ENCODE measurements at regions not wholly inside any gene's neighbourhood (a gene's known extent, or its start where the extent isn't known, plus 50 kb on each side); places are given as distances from the start of the nearest gene placed in this dataset.
"Not testable (repeated sequence)": the region's sequence is repeated elsewhere in the genome, so short reads cannot be mapped to it uniquely, and the experiment has no call there.

DNA sequence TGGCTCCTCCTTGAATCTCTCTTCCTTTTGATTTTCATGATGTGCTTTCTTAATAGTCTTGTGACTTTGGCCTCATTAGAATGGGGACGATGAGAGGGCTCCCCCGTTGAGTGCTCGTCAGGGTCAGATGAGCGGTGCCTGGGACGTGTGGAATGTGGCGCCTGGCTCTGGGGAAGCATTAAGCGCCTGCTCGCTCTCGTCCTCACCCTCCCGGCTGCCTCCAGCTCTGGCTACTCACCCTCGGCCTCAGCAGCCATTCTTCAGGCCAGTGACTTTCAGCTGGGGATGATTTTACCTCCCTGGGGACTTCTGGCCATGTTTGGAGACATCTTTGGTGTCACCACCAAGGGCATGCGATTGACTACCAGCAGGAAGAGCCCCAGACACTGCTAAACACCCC, 69.7 kb downstream of the RPS6KA4 start:
- DNase-seq (ENCODE audit: low read depth in 2 of 2), result no peak

DNA sequence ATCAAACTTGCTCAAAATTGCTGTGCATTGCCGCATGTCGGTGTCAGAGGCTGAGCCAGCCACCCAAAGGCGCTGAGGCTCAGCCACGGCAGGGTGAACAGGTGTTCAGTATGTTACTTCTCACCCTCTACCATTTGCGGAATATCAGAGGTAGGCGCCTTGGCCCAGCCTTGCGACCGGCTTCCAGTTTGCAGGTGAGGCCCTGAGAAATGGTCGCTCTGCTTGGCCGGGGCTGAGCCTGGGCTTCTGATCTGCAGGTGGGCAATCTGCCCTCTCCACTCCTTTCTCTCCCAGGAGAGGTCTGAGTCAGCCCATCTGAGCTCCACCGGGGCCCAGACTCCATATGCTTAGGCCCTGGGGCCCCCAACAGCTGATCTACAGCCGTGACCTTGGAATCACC, 71.0 kb downstream of the RPS6KA4 start:
- DNase-seq (ENCODE audit: low read depth in 2 of 2), result no peak

DNA sequence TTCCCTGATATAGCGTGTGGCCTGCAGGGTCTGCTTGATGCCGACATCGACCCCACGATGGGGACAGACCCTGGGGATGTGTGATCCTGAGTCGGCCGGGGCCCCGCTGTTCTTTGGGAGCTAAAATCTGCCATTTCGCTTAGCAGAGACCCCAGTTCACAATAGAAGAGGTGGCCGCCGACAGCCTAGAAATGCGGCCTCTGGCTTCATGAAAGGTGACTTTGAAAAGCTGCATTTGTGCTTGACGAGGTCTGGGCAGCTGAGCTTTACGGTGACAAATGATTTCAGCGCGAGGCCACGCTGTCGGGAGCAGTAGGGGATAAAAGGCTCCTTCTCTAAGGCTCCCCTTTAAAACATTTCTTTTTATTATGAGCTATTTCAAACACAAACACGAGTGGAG, 71.7 kb downstream of the RPS6KA4 start:
- no peak for DNase-seq (ENCODE audit: low read depth in 2 of 2)

DNA sequence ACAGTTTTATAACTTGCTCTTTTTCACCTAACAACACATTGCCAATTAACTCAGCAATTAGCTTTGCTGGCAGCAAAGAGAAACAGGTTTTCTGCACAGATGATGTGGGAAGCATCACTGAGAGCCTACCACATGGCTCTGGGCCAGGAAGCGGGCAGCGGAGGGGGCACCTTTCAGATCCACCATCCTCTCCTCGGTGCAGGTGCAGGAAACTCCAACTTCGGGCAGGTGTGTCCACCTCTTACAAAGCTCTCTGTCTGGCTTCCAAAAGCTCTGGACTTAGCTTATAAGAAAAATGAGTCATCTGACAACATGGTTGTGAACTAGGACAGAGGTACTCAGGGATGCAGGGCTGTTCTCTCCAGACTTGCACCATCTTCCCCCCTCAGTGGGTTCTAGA, 77.0 kb downstream of the RPS6KA4 start:
- no peak for DNase-seq (ENCODE audit: low read depth in 2 of 2)

DNA sequence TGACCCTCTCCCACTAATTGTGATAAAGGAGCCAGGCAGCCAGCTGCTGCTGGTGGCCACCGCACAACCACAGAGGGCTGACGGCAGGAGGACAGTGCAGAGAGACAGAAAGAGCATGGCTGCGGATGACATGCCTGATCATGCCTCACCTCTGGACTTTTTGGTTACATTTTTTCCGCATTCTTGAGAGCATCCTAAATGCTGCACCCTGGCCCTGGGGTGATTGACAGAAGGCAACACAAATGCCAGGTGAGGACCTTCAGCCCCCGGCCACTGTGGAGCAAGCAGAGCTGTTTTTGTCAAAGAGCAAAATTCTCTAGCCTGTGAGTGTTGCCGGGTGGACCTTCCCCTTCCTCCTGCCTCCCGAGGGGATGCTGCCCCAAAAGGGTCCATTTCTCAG, 78.5 kb downstream of the RPS6KA4 start:
- DNase-seq (ENCODE audit: low read depth in 2 of 2), result no peak

DNA sequence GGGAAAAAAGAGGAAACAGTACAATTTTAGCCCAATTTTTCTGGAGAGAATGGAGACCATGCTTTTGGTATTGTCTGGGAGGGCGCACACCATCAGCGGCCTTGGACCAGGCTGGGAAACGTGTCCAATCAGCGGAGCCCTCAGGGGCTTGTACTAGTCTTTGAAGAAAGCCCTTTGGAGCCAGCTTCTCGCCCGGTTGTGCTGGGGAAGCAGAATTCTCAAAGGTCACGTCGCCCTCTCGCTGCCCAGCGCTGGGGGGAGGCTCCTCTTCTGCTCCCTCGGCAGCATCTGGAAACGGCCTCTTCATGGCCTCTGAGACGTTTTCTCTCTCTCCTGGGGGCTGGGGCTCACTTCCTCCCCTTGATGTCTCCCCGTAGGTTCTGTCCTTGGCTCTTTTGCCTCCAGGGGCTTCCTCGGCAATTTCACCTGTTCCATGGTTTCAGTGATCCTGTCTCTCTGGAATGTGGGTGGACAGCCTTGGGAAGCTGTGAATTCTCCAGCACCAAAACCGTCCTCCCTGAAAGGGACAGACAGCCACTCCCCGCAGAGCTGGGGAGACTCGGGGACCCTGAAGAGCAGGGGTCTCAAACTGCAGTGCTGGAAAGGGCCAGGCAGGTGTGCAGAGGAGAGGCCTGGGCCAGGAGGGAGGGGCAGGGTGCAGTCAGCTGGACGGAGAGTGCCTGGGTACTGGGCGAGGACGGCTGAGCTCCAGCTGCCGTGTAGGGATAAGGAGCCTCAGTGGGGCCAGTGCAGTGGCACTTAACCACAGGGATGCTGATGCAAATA, 80.2 kb downstream of the RPS6KA4 start:
- DNase-seq (ENCODE audit: low read depth in 2 of 2), result no peak

DNA sequence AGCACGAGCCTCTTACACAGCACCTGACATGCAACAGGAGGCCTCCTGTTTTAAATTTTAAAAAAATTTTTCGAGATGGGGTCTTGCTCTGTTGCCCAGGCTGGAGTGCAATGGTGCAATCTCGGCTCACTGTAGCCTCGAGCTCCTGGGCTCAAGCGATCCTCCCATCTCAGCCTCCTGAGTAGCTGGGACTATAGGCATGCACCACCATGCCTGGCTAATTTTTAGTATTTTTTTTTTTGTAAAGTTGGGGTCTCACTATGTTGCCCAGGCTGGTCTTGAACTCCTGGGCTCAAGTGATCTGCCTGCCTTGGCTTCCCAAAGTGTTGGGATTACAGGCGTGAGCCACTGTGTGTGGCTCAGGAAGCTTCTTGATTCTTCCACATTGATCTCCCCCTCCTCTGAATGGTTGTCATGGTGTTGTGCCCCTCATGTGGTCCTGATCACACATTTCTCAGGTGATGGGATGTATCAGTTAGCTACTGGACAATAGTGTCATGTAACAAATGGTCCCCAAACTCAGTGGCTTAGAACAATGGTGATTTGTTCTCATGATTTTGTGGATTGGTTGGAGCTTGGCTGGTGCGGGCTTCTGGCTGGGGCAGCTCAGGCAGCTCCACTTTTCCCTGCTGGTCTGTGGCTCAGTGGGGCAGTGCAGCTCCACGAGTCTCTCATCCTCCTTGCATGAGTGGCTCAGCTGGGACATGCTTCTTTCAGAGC, 81.0 kb downstream of the RPS6KA4 start:
- DNase-seq (ENCODE audit: low read depth in 2 of 2), result not testable (repeated sequence)

DNA sequence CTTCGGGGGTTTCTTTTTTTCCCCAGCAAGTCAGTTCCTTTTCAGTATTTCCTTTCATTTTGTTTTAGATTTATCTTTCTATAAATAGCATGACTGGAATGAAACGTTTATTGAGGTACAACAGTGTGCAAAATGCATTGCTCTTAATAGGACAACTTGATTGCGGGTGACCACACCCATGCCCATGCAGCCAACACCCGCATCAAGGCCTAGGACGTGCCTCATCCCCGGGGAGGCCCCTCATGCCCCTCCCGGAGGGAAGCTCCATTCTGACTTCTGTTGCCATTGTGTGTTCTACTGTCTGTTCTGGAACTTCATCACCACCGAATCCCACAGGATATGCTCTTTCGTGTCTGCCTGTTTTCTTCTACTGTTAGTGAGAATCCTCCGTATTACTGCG, 82.2 kb downstream of the RPS6KA4 start:
- DNase-seq (ENCODE audit: low read depth in 2 of 2), result no peak

DNA sequence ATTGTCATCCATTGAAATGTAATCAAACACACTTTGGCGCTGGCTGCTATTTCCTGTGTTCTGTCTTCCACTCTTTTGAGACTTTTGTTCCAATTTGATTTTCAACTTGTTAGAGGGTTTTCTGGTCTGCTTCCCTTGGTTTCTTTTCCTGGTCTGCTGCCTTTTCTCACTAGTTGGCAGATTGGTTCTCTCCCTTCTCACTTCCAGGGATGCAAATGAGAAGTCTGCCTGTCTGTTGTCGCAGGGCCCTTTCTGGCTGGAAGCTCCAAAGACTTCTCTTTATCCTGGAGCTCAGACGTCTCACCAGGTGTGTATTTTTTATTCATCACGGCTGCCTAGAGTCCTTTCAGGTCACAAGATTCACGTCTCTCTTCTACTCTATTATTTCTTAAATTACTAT, 84.0 kb downstream of the RPS6KA4 start:
- DNase-seq (ENCODE audit: low read depth in 2 of 2), result no peak

DNA sequence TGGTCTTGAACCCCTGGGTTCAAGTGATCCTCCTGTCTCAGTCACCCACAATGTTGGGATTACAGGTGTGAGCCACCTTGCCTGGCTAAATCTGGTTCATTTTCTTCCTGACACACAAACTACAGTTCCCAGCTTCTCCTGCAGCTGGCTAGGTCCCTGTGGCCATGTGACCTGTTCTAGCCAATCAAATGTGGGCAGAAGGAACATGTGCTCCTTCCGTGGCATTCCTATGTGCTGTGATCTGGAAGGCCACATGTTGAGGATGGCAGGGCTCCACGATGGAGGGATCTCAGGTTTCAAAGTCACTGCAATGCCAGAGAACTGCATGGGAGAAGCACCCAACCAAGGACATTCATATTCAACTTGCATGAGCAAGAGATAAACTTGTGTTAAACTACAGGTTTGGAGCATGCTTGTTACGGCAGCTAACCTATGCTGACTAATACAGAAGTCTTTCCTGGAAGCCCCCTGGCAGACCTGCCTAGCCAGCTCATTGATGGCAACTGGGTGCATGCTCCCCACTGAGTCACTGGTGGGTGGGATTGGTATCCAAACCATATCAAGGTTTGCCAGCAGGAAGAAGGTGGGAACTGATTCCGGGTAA, 86.0 kb downstream of the RPS6KA4 start:
- peak; percentile 14 to 16 for DNase-seq (ENCODE audit: low read depth in 2 of 2)

DNA sequence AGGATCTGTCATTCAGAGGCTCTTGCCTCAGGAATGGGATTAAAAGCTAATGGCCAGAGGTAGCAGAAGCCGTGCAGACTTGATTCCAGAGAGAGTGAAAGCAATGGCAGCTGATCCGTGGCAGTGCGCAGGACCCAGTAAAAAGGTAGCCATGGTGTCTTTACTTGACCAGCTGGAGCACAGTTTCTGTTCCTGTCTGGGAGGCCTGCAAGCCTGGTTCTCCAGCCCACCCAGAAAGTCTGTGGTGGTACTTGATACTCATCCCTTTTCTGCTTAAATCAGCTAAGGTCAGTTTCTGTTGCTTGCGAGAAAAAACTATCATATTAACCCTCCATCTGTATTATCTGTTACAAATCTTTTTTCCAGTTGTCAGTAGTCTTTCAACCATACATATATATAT, 86.7 kb downstream of the RPS6KA4 start:
- no peak for DNase-seq (ENCODE audit: low read depth in 2 of 2)

DNA sequence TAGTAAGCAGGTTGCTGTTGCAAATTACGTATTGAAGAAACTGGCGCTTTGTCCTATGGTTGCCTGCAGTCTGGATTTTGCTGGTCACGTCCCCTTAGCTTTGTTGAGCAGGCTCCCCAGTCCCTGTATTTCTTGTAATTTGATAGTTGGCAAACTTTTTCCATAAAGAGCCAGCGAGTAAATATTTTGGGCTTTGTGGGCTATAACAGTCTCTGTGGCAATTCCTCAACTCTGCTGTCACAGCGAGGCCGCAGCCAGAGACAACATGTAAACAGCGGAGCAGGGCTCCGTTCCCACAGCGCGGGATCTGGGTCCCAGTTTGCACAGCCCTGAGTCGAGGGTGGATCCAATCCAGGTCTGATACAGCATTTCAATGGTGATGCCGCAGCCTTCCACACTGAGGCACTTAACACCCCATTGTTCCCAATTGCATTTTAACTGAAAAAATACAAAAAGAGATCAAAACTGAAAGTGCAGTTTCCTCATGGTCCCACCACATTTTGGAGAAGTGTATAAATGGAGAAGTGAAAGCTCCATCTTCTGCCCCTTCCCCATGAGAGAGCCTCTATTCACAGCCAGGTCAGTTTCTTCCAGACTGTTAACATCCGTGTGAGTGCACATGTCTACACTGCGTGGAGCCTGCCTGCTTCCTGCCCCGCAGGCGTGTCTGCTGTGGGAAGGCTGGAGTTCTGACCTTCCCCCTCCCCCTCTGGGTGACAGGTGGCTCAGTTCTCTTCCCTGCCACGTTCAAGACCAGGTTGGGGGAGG, 89.1 kb downstream of the RPS6KA4 start:
- DNase-seq (ENCODE audit: low read depth in 2 of 2), result no peak

DNA sequence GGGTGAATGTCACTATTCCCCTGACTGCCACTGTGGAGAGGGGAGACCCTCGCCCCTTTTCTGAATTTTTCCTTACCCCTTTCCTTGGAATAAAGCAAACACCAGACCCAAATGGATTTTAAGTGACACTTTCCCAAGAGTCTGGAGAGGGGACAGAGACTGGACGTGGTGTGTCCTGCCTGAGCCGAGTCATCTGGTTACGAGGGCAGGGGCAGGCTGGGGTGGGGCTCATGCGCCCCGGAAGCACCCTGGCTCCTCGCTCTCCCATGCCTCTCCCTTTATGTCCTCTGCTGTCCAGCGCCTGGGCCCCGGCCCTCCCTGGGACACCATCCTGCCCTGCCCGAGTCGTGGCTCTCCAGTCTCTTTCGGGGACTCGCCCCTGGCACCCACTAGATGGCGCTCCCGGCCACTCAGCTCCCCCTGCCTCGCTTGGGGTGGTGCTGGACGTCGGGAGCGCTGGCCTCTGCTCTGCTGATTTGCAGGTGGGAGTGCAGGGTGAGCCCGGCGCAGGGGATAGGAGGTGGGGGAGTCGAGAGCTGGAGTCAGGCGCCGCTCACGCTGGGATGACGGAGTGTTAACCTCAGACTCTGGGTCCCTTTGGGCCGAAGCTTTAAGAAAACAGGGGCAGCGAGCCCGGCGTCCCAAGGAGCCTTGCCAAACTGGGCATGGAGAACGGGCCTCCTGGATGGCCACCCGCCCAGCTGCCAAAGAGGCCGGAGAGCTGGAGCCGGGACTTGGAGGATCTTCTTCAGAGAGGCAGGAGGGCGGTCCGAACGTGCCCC, 89.8 kb downstream of the RPS6KA4 start:
- peak; percentile 59 to 73 for DNase-seq (ENCODE audit: low read depth in 2 of 2)

DNA sequence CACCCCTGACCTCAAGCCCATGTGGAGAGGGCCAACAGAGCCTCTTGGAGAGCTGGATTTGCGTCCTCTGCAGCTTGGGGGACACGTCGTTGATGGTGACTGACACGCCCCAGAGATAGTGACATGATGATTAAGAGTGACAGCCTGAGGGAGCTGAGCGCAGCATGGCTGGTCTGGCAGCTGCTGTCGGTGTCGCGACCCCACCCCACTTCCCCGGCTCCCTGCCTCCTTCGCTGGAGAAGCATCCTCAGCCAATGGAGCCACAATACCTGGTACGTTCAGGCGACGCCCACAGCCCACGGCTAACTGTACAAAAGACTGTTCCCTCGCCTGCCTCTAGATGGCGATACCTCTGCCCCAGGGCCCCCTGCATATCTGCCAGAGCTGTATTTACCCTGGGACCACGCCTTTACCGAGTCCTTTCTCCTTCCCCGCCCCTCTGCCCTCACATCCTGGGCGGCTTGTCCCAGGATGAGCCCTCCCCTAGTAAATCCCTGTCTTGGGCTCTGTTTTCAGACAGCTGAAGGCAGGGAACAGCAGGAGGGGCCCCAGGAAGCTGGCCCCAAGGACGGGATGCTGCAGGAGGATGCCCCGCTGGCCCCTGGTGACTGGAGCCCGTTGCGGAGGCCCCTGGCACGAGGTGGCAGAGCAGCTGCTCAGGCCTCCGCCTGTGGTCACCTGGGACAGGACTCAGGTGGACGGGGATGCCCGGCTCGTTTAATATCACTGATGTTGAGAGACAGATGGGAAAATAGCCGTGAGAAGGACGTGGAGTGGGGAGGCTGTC, 90.6 kb downstream of the RPS6KA4 start:
- DNase-seq (ENCODE audit: low read depth in 2 of 2), result peak; percentile 46 to 68

DNA sequence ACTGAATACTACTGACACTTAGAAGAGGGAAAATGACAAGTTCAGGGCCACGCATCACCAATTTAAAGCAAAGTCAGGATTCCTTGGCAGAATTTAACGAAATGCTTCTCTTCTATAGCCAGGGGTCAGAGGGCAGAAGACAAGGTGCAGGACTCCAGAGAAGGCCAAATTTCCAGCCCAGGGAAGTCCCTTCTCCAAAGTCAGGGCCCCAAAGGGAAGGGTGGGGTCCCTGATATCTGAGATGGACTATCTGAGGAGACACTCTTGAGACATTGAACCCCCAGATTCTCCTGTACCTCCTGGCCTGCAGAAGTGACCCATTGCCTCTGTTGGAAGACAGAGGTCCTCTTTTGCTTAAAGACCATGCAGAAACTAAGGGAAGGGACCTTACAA, 91.2 kb downstream of the RPS6KA4 start:
- DNase-seq (ENCODE audit: low read depth in 2 of 2), result no peak

DNA sequence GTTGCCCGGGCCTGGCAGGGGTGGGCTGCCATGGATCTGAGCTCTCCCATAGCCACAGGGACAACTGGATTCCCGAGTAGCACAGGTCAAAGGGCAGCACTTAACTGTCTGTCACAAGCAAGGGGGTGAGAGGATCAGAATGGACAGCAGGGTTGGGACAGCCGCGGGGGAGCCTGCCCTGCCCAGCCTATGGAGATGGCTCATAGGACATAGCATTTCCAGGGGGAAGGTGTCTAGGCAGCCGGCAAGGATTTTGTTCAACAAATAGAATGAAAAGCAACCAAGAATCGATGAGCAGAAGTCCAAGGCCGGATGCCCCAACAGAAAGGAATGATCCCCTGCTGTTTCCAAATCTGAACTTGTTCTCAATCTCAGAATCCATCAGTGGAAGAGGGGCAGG, 92.9 kb downstream of the RPS6KA4 start:
- no peak for DNase-seq (ENCODE audit: low read depth in 2 of 2)

DNA sequence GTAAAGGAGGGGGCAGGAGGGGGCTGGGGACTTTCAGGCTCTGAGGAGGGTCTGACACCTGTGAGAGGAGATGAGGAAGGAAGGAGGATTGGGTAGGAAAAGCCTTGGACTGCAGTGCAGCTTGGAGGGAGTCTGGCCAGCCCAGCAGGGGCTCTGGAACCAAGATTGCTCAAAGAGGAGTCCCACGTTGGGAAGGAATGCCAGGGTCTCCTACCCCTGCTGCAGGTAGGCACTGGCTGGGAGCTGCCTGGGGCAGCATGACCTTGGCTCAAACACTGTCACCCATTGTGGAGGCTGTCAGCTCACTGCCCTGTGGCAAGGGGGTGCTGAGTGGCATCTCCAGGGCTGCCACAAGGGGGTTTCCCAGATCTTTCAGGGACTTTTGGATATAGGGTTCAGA, 94.5 kb downstream of the RPS6KA4 start:
- no peak for DNase-seq (ENCODE audit: low read depth in 2 of 2)

DNA sequence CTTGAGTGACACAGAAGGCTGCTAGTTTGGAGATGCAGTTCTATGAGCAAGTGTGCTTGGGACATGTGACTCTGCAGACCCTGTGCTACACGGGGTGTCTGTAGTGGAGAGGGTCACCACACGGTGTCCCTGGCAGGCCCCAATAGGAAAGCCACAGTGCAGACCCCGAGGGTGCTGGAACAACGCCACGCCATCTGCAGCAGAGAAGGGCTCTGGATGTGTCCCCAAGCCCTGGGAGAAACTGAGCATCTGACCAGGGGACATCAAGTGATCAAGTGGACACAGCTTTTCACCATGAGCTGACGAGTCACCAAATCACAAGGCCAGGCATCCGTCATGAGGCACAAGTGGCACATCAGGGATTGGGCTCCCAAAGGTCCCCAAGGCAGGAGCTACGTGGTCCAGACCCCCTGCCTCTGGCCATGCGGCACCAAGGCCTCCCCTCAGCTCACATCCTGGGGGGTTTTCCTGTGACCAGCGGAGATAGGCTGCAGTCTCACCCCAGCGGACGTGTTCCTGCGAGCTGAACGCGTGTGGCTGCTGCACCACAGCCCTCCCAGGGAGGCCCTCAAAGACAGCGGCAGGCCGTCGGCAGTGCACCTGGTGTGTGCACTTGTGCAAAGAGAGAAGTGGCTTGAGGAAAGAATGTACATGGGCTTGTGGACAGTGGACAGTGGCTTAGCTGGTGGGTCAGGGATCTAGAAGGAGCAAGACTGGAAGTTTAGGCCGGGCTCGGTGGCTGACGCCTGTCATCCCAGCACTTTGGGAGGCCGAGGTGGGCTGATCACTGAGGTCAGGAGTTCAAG, 96.7 kb downstream of the RPS6KA4 start:
- DNase-seq (ENCODE audit: low read depth in 2 of 2), result no peak

DNA sequence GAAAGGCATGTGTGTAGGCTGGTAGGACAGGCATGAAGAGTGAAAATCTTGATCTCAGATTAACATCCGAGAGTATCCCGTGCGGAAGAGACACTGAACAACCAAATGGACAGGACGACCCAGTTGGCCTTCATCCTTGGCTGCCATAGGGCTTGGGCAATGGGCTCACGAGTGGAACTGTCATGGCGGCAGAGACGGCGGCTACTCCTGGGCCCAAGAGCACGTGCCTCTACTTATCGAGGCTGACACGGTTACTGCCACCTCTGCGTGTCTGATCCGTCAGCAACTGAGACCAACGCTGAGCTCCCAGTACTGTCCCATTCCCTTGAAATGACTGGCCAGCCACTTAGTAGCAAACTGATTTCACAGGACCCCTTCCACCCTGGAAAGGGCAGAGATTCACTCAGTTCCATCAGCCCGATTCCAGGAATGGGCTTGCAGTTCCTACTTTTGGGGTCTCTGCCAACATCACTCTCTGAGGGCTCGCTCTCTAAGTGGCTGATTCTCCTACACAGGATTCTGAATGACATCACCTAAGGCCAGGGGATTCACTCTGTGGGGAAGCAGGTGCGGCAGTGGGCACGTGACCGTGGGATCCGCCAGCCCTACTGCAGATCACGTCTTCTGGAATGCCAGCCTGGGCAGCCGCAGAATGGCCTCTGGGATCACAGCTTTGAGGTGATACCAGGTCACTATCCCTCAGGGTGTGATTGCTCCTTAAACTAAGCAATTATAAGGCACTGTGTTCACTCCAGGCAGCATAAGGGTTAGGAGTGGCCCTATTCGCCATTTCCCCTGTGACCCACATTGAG, 97.8 kb downstream of the RPS6KA4 start:
- no peak for DNase-seq (ENCODE audit: low read depth in 2 of 2)

All from lung microvascular endothelial cell (primary cell).